ENCODE measurements at regions not wholly inside any gene's neighbourhood (a gene's known extent, or its start where the extent isn't known, plus 50 kb on each side); places are given as distances from the start of the nearest gene placed in this dataset.

DNA sequence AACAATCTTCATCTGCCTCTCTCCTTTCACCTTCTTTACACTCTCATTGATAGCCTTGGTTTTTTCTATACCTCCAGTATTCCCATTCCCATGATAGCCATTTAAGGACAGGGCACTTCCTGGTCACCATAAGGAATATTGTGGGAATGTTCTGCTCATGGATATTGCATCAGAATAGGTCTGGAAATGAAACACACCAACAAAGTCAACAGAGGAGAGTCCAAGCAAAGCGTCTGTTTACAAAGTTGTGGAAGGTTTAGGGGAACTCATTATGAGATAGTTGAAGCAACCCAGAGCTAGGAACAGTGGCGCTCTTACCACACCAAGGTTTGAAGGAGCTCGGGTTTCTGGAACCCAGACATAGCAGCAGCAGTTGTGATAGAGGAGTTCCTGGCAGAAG is 150.3 kb upstream of the TNP1 start:
- Histone ChIP-seq H3K36me3 (no peaks in the 10 kb centered on the region), H3K4me1 (no peaks in the 10 kb centered on the region), H3K9me3 (no peaks in the 10 kb centered on the region), H3K27ac (no peak overlapping the region), H3K4me3 (no peak overlapping the region), H3K27me3 (no peaks in the 10 kb centered on the region)
- intact Hi-C loops (cut with DNase I), result no loop called here
- 72 to 93% methylated on average over 3 of the region's 3 CpGs for WGBS, 2 donors
- TF ChIP-seq, protein P1, sequence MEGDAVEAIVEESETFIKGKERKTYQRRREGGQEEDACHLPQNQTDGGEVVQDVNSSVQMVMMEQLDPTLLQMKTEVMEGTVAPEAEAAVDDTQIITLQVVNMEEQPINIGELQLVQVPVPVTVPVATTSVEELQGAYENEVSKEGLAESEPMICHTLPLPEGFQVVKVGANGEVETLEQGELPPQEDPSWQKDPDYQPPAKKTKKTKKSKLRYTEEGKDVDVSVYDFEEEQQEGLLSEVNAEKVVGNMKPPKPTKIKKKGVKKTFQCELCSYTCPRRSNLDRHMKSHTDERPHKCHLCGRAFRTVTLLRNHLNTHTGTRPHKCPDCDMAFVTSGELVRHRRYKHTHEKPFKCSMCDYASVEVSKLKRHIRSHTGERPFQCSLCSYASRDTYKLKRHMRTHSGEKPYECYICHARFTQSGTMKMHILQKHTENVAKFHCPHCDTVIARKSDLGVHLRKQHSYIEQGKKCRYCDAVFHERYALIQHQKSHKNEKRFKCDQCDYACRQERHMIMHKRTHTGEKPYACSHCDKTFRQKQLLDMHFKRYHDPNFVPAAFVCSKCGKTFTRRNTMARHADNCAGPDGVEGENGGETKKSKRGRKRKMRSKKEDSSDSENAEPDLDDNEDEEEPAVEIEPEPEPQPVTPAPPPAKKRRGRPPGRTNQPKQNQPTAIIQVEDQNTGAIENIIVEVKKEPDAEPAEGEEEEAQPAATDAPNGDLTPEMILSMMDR (IDR thresholded peaks at IDR 0.05), result no peak
- TF ChIP-seq POLR2A (IDR thresholded peaks at IDR 0.05), result no peak
- DNase-seq, result no peak

DNA sequence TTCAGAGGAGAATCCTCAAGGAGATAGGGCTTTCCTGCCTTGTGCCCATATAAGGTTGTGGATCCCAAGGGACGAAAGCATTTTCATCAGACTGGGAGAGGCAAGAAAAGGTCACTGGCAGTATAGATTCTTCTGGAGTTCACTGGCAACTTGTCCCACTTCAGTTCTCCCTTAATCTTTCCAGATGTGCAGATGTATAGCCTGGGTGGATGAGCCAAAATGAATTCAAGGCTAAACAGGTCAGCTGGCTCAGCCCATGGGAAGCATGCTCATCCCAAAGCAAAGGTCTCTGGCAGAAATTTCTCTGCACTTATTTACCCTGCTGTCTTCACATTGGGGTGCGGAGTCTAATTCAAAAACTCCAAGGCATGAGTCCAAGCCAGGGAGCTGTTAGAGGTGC is 148.9 kb upstream of the TNP1 start:
- Histone ChIP-seq H3K9me3 (no peaks in the 10 kb centered on the region), H3K27ac (no peak overlapping the region), H3K36me3 (no peaks in the 10 kb centered on the region), H3K4me3 (no peak overlapping the region), H3K27me3 (no peaks in the 10 kb centered on the region), H3K4me1 (no peaks in the 10 kb centered on the region)
- TF ChIP-seq, protein P1 (IDR thresholded peaks at IDR 0.05), result no peak
- no peak for TF ChIP-seq POLR2A (IDR thresholded peaks at IDR 0.05)
- intact Hi-C loops (cut with DNase I), result no loop called here
- DNase-seq, result no peak
- WGBS, 2 donors, result 0 to 96% methylated on average over 1 to 2 of the region's 2 CpGs

DNA sequence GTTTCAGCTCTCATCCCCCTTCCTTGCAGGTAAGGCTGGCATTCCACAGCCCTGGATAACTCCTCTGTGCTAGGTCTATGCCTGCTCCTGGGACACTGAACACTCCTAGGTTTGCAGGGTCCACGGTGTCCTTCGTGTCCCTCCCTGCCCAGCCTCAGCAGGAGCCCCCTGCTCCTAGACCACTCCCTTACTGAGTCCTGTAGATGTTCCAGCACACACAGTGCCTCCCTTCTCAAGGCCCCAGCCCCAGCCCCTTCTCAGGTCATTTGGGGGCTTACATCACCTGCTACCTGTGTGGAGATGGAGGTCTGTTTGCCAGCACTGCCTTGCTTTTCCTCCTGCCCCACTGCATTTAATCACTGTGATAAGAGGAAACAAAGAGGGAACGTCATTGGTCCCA is 146.4 kb upstream of the TNP1 start:
- TF ChIP-seq POLR2A (IDR thresholded peaks at IDR 0.05), result no peak
- TF ChIP-seq, protein P1 (IDR thresholded peaks at IDR 0.05), result no peak
- Histone ChIP-seq H3K27ac (no peak overlapping the region), H3K4me3 (no peak overlapping the region), H3K36me3 (no peaks in the 10 kb centered on the region), H3K9me3 (no peaks in the 10 kb centered on the region), H3K4me1 (no peaks in the 10 kb centered on the region), H3K27me3 (no peaks in the 10 kb centered on the region)
- 85 to 97% methylated on average over 3 of the region's 3 CpGs for WGBS, 2 donors
- intact Hi-C loops (cut with DNase I), result no loop called here
- no peak for DNase-seq

DNA sequence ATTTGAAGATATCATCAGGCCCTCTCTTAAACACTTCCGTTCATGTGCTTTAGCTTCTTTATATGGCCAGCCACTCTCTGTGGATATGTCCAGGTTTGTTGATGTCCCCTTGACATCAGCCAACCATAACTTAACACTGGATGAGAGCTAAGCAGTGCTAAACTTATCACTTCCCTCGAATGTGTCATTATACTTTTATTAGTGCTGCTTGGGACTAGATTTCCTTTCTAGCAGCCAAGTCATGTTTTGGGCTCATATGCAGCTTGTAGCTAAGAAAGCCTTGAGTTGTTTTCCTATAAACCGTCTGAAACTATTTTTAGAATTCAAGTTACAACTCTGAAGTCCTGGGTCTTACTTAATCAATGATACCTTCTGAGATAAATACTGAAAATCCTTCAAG is 144.8 kb upstream of the TNP1 start:
- Histone ChIP-seq H3K4me3 (no peak overlapping the region), H3K27me3 (no peaks in the 10 kb centered on the region), H3K36me3 (no peaks in the 10 kb centered on the region), H3K27ac (no peak overlapping the region), H3K9me3 (no peaks in the 10 kb centered on the region), H3K4me1 (no peaks in the 10 kb centered on the region)
- WGBS, 2 donors, result 46 to 62% methylated on average over 3 of the region's 3 CpGs
- TF ChIP-seq, protein P1 (IDR thresholded peaks at IDR 0.05), result no peak
- no peak for TF ChIP-seq POLR2A (IDR thresholded peaks at IDR 0.05)
- intact Hi-C loops (cut with DNase I), result no loop called here
- DNase-seq, result no peak

DNA sequence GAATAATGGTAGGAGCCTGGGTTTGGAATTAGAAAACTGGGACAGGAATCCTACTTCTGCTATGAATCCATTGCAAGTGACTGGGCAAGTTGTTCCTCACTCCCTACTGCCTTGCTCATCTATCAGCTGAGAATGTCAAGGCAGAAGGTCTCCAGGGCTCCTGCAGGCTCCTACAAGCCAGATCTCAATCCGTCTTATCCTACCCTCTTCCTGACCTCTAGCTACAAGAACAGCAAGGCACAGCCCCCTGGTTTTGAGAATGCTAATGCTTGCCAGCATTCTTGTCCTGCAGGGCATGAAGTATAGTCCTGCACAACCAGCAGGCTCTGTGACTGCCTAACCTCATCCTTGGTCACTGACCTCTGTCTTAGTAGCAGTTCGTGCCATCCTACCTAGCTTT is 141.9 kb upstream of the TNP1 start:
- DNase-seq, result no peak
- no peaks in the 10 kb centered on the region for H3K27me3 ChIP-seq
- no peaks in the 10 kb centered on the region for H3K36me3 ChIP-seq
- H3K27ac ChIP-seq, result no peak overlapping the region
- WGBS, 2 donors, result 58 to 85% methylated on average over 1 to 2 of the region's 2 CpGs
- intact Hi-C loops (cut with DNase I), result no loop called here
- H3K9me3 ChIP-seq, result no peaks in the 10 kb centered on the region
- H3K4me1 ChIP-seq, result no peaks in the 10 kb centered on the region
- no peak for TF ChIP-seq POLR2A (IDR thresholded peaks at IDR 0.05)
- TF ChIP-seq, protein P1 (IDR thresholded peaks at IDR 0.05), result no peak
- no peak overlapping the region for H3K4me3 ChIP-seq
